ENCODE measurements at regions not wholly inside any gene's neighbourhood (a gene's known extent, or its start where the extent isn't known, plus 50 kb on each side); places are given as distances from the start of the nearest gene placed in this dataset.

GRCh38 chr3:111481551-111481950 lies 60.4 kb upstream of the CD96 start:
- no peak for DNase-seq

More at GRCh38 chr3:111481551-111481950, 60.4 kb upstream of the CD96 start:
- Histone ChIP-seq H3K23ac (ENCODE audit: insufficient read length, low read depth, low read length) (no peak overlapping the region), H4K20me1 (ENCODE audit: control insufficient read depth, insufficient read depth, insufficient read length) (no peaks in the 10 kb centered on the region), H3K27me3 (ENCODE audit: insufficient read depth, low read length) (no peaks in the 10 kb centered on the region), H2BK120ac (ENCODE audit: low read depth, low read length, poor library complexity, severe bottlenecking) (no peak overlapping the region), H4K5ac (ENCODE audit: insufficient read length, low read depth, low read length) (no peak overlapping the region), H2AK5ac (ENCODE audit: insufficient read length, low read length) (no peak overlapping the region), H3K4ac (ENCODE audit: low read depth, low read length) (no peak overlapping the region), H3K18ac (ENCODE audit: insufficient read length, low read depth, low read length) (no peak overlapping the region), H3K4me1 (ENCODE audit: insufficient read depth, low read length) (no peaks in the 10 kb centered on the region), H3K4me2 (ENCODE audit: insufficient read depth, insufficient read length, low read length) (no peak overlapping the region), H2BK15ac (ENCODE audit: low read depth, low read length) (no peak overlapping the region), H2BK12ac (ENCODE audit: insufficient read length, low read depth, low read length) (no peak overlapping the region), H2BK5ac (ENCODE audit: insufficient read length, low read length) (no peak overlapping the region), H2AFZ (ENCODE audit: low read length) (no peak overlapping the region), H3K23me2 (ENCODE audit: insufficient read length, low read depth, low read length, poor library complexity, severe bottlenecking) (no peaks in the 10 kb centered on the region), H3K79me1 (ENCODE audit: insufficient read depth, low read depth, low read length, poor library complexity, severe bottlenecking) (no peaks in the 10 kb centered on the region), H3K14ac (ENCODE audit: insufficient read depth, low read length) (no peak overlapping the region), H3K79me2 (ENCODE audit: insufficient read depth, low read length) (no peaks in the 10 kb centered on the region), H3K9me3 (ENCODE audit: control insufficient read depth, low read depth, low read length) (no peaks in the 10 kb centered on the region), H4K91ac (ENCODE audit: insufficient read length, low read depth, low read length) (no peak overlapping the region), H3K9ac (ENCODE audit: extremely low read depth, insufficient read length, low read length) (no peak overlapping the region), H2BK20ac (ENCODE audit: low read depth, low read length, poor library complexity, severe bottlenecking) (no peak overlapping the region), H3K56ac (ENCODE audit: insufficient read length, low read depth, low read length) (no peak overlapping the region), H4K8ac (replicated peaks; ENCODE audit: insufficient read length, low read depth, low read length) (no peak overlapping the region), H3T11ph (ENCODE audit: low read length) (no peak overlapping the region), H3K27ac (ENCODE audit: insufficient read length, low read depth, low read length) (no peak overlapping the region)
- Mint-ChIP-seq H3K4me3 (no peak overlapping the region), H3K36me3 (ENCODE audit: insufficient read depth in 1 of 3, low read depth in 3 of 3) (0 out of 7 replicates have a peak, but pooled peaks cover 0 to 2% (median 0%) of the 10 kb centered on the region in 3 experiments), H3K4me1 (peaks cover 1 to 5% of the 10 kb centered on the region in 2 experiments; a peak in 3 of 4 replicates), H3K9me3 (peaks cover 2 to 3% of the 10 kb centered on the region in 2 experiments; a peak in 4 of 5 replicates), H3K27ac (no peak overlapping the region), H3K27me3 (ENCODE audit: low read depth) (no peaks in the 10 kb centered on the region)
- no peak for TF ChIP-seq CTCF (conservative IDR thresholded peaks at IDR 0.05)
